Upper lobe of left lung (tissue), 6 donors: ENCODE measurements at regions not wholly inside any gene's neighbourhood (a gene's known extent, or its start where the extent isn't known, plus 50 kb on each side); places are given as distances from the start of the nearest gene placed in this dataset.

Experiments used
- ATAC-seq, 2 donors: fragments of 200-7000 bp; cut with Tn5 transposase; one replicate each; pipeline ENCODE4 v1.9.1; 2022; ENCODE audit warnings: mild to moderate bottlenecking in 2 of 2, moderate library complexity in 2 of 2; ENCODE audit not compliant: low FRiP score in 2 of 2
- DNase-seq, 2 donors: peaks; one replicate each; pipeline ENCODE4 v3.0.0-alpha.2; 2019 to 2020
- H3K27ac ChIP-seq, 4 donors: fragments of 200-600 bp; sonication (generic); one replicate each; pipeline ENCODE4 v1.5.1; 2016 to 2019
- H3K27me3 ChIP-seq, 4 donors: fragments of 200-600 bp; sonication (generic); one replicate each; pipeline ENCODE4 v1.5.1; 2017 to 2019
- H3K36me3 ChIP-seq, 4 donors: fragments of 200-600 bp; sonication (generic); one replicate each; pipeline ENCODE4 v1.5.1; 2016 to 2019
- H3K4me1 ChIP-seq, 4 donors: fragments of 200-600 bp; sonication (generic); one replicate each; pipeline ENCODE4 v1.5.1; 2018 to 2019
- H3K4me3 ChIP-seq, 4 donors: fragments of 200-600 bp; sonication (generic); one replicate each; pipeline ENCODE4 v1.5.1; 2017 to 2019; ENCODE audit warnings: mild to moderate bottlenecking in 2 of 4, moderate library complexity in 1 of 4
- H3K9me3 ChIP-seq, 4 donors: fragments of 200-600 bp; sonication (generic); one replicate each; pipeline ENCODE4 v1.5.1; 2018 to 2019
- CTCF ChIP-seq, 6 experiments: fragments of 450-650 bp in 4 of 6; fragments of 200-600 bp in 2 of 6; sonication (generic) in 2 of 6; IDR thresholded peaks; one replicate each; pipeline ENCODE4 v1.5.1; 2016 to 2019; ENCODE audit warnings: antibody characterized with exemption in 6 of 6
- EP300 ChIP-seq, 4 donors: sonication (generic); formaldehyde crosslinking; IDR thresholded peaks; one replicate each; pipeline ENCODE4 v1.5.1; 2017; ENCODE audit warnings: antibody characterized with exemption in 4 of 4, control low read depth in 2 of 4
- POLR2A ChIP-seq, 4 donors: fragments of 450-650 bp; IDR thresholded peaks; one replicate each; pipeline ENCODE4 v1.5.1; 2016 to 2017; ENCODE audit warnings: antibody characterized with exemption in 4 of 4, mild to moderate bottlenecking in 2 of 4
- POLR2AphosphoS5 ChIP-seq, 2 donors: sonication (generic); formaldehyde crosslinking; IDR thresholded peaks; one replicate each; pipeline ENCODE4 v1.5.1; 2017; ENCODE audit warnings: antibody characterized with exemption in 2 of 2
- WGBS, 2 donors: methylation state at CpG; one replicate each; pipeline ENCODE4 v1.1.5; 2017 to 2018; 5-methylcytosine and 5-hydroxymethylcytosine counted together
- donor health status: DM: no; HTN: no; CAD: no; lungs with moderate emphysema.
- donor health status: DM: no; HTN: yes; CAD: no; lungs with severe emphysema.

GRCh38 chr13:65660731-65661130, 1569.4 kb downstream of the PCDH9 start:
- Histone ChIP-seq H3K9me3 (no peaks in the 10 kb centered on the region), H3K27ac (no peak overlapping the region), H3K4me3 (no peak overlapping the region), H3K27me3 (no peaks in the 10 kb centered on the region), H3K36me3 (no peaks in the 10 kb centered on the region), H3K4me1 (no peaks in the 10 kb centered on the region)
- ATAC-seq, result no peak
- no peak for DNase-seq
- WGBS, 2 donors, result 77 to 88% methylated on average over 1 of the region's 1 CpG
- TF ChIP-seq CTCF (IDR thresholded peaks at IDR 0.05), result no peak
- TF ChIP-seq POLR2AphosphoS5 (IDR thresholded peaks at IDR 0.05), result no peak

GRCh38 chr13:65656740-65657329, 1573.3 kb downstream of the PCDH9 start:
- DNase-seq, result no peak
- Histone ChIP-seq H3K4me1 (no peaks in the 10 kb centered on the region), H3K27me3 (no peaks in the 10 kb centered on the region), H3K36me3 (no peaks in the 10 kb centered on the region), H3K27ac (no peak overlapping the region), H3K9me3 (no peaks in the 10 kb centered on the region), H3K4me3 (no peak overlapping the region)
- no peak for ATAC-seq
- TF ChIP-seq POLR2A (IDR thresholded peaks at IDR 0.05), result no peak
- no peak for TF ChIP-seq EP300 (IDR thresholded peaks at IDR 0.05)
- TF ChIP-seq CTCF (IDR thresholded peaks at IDR 0.05), result peak in 1 of 6 experiments; percentile 20
- 57 to 66% methylated on average over 1 of the region's 1 CpG for WGBS, 2 donors

- no peak for ATAC-seq
- Histone ChIP-seq H3K9me3 (no peaks in the 10 kb centered on the region), H3K4me3 (no peak overlapping the region), H3K4me1 (no peaks in the 10 kb centered on the region), H3K27me3 (no peaks in the 10 kb centered on the region), H3K36me3 (no peaks in the 10 kb centered on the region), H3K27ac (no peak overlapping the region)
- TF ChIP-seq POLR2A (IDR thresholded peaks at IDR 0.05) (no peak), CTCF (IDR thresholded peaks at IDR 0.05) (no peak), POLR2AphosphoS5 (IDR thresholded peaks at IDR 0.05) (no peak), EP300 (IDR thresholded peaks at IDR 0.05) (no peak)
- 51 to 67% methylated on average over 2 of the region's 2 CpGs for WGBS, 2 donors
- no peak for DNase-seq
Observed at GRCh38 chr13:65653613-65654012, 1576.5 kb downstream of the PCDH9 start.

GRCh38 chr13:65650321-65650720, 1579.8 kb downstream of the PCDH9 start:
- Histone ChIP-seq H3K4me1 (no peaks in the 10 kb centered on the region), H3K27me3 (no peaks in the 10 kb centered on the region), H3K4me3 (no peak overlapping the region), H3K27ac (no peak overlapping the region), H3K36me3 (no peaks in the 10 kb centered on the region), H3K9me3 (no peaks in the 10 kb centered on the region)
- no peak for ATAC-seq
- DNase-seq, result no peak
- TF ChIP-seq POLR2AphosphoS5 (IDR thresholded peaks at IDR 0.05) (no peak), CTCF (IDR thresholded peaks at IDR 0.05) (no peak), POLR2A (IDR thresholded peaks at IDR 0.05) (no peak), EP300 (IDR thresholded peaks at IDR 0.05) (no peak)
- 82 to 83% methylated on average over 5 of the region's 5 CpGs for WGBS, 2 donors

- no peak for ATAC-seq
- H3K27me3 ChIP-seq, result no peaks in the 10 kb centered on the region
- no peak for DNase-seq
- H3K9me3 ChIP-seq, result no peaks in the 10 kb centered on the region
- no peaks in the 10 kb centered on the region for H3K36me3 ChIP-seq
- H3K4me1 ChIP-seq, result no peaks in the 10 kb centered on the region
- no peak overlapping the region for H3K27ac ChIP-seq
- whole genome bisulfite sequencing, 2 donors, result 60 to 77% methylated on average over 4 of the region's 4 CpGs
- TF ChIP-seq POLR2A (IDR thresholded peaks at IDR 0.05), result no peak
- TF ChIP-seq POLR2AphosphoS5 (IDR thresholded peaks at IDR 0.05), result no peak
- no peak for TF ChIP-seq EP300 (IDR thresholded peaks at IDR 0.05)
- TF ChIP-seq CTCF (IDR thresholded peaks at IDR 0.05), result no peak
- no peak overlapping the region for H3K4me3 ChIP-seq
Observed at GRCh38 chr13:65642996-65643395, 1587.1 kb downstream of the PCDH9 start.
